ENCODE measurements at regions not wholly inside any gene's neighbourhood (a gene's known extent, or its start where the extent isn't known, plus 50 kb on each side); places are given as distances from the start of the nearest gene placed in this dataset.
A peak's percentile ranks its signal among the peaks of the same experiment; 100 is the strongest.

- TF ChIP-seq, protein P1, sequence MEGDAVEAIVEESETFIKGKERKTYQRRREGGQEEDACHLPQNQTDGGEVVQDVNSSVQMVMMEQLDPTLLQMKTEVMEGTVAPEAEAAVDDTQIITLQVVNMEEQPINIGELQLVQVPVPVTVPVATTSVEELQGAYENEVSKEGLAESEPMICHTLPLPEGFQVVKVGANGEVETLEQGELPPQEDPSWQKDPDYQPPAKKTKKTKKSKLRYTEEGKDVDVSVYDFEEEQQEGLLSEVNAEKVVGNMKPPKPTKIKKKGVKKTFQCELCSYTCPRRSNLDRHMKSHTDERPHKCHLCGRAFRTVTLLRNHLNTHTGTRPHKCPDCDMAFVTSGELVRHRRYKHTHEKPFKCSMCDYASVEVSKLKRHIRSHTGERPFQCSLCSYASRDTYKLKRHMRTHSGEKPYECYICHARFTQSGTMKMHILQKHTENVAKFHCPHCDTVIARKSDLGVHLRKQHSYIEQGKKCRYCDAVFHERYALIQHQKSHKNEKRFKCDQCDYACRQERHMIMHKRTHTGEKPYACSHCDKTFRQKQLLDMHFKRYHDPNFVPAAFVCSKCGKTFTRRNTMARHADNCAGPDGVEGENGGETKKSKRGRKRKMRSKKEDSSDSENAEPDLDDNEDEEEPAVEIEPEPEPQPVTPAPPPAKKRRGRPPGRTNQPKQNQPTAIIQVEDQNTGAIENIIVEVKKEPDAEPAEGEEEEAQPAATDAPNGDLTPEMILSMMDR (conservative IDR thresholded peaks at IDR 0.05; ENCODE audit: low read depth, low read length) = no peak
Measured at GRCh38 chr6:156719720-156720563, 57.2 kb upstream of the ARID1B start (continued).

GRCh38 chr6:156719395-156719719 lies 57.8 kb upstream of the ARID1B start:
- ChIA-PET POLR2A (ENCODE audit: unreplicated experiment) (no interaction called here), CTCF (no interaction called here)
- no peaks in the 10 kb centered on the region for H3K9me3 ChIP-seq (ENCODE audit: control insufficient read depth, insufficient read depth, low read length)
- H2AK5ac ChIP-seq (ENCODE audit: low read depth, low read length) = peak overlapping the region; percentile 23; the same call in 1 of the 2 replicates
- TF ChIP-seq FOS (IDR thresholded peaks at IDR 0.05; ENCODE audit: low read depth, low read length) (no peak), ELK1 (IDR thresholded peaks at IDR 0.05; ENCODE audit: borderline replicate concordance, low read depth, low read length) (no peak), MAFK (IDR thresholded peaks at IDR 0.05; ENCODE audit: low read depth, low read length) (no peak), POLR2A (IDR thresholded peaks at IDR 0.05; ENCODE audit: low read depth, low read length) (no peak)
- TF ChIP-seq, protein P2, sequence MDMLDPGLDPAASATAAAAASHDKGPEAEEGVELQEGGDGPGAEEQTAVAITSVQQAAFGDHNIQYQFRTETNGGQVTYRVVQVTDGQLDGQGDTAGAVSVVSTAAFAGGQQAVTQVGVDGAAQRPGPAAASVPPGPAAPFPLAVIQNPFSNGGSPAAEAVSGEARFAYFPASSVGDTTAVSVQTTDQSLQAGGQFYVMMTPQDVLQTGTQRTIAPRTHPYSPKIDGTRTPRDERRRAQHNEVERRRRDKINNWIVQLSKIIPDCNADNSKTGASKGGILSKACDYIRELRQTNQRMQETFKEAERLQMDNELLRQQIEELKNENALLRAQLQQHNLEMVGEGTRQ (IDR thresholded peaks at IDR 0.05; ENCODE audit: low read depth, low read length) = no peak
- TF ChIP-seq, protein P1 (conservative IDR thresholded peaks at IDR 0.05; ENCODE audit: low read depth, low read length) = no peak
- peak overlapping the region; percentile 44 for H2BK120ac ChIP-seq (ENCODE audit: low read depth, low read length)
- peak overlapping the region; percentile 67 for H3K4ac ChIP-seq (ENCODE audit: low read depth, low read length)
- peaks cover 8% of the 10 kb centered on the region for H3K4me1 ChIP-seq (ENCODE audit: control insufficient read depth, insufficient read depth, low read length)
- DNase-seq = no peak
- in situ Hi-C loops (cut with MboI; ENCODE audit: low sequenced_read_pairs) (no loop called here), dilution Hi-C loops (cut with HindIII; ENCODE audit: low sequenced_read_pairs, unreplicated experiment) (no loop called here), intact Hi-C loops (cut with micrococcal nuclease) (no loop called here)
- H4K5ac ChIP-seq (ENCODE audit: low read depth, low read length) = peak overlapping the region; percentile 19
- H3K4me3 ChIP-seq (ENCODE audit: insufficient read depth, low read depth, low read length) = no peak overlapping the region
- no peaks in the 10 kb centered on the region for H3K79me1 ChIP-seq (ENCODE audit: low read depth in 1 of 2, low read length in 2 of 2)
- H3K27me3 ChIP-seq (ENCODE audit: control insufficient read depth, insufficient read depth, low read length) = no peaks in the 10 kb centered on the region; the same call in 1 of the 2 replicates
- H4K20me1 ChIP-seq (ENCODE audit: insufficient read depth, low read length) = no peaks in the 10 kb centered on the region
- H3K9ac ChIP-seq (ENCODE audit: low read depth, low read length) = no peak overlapping the region
- peak overlapping the region; percentile 1 for H2BK5ac ChIP-seq (ENCODE audit: low read depth, low read length, poor library complexity, severe bottlenecking)
- H2AK9ac ChIP-seq (replicated peaks; ENCODE audit: low read depth, low read length, poor library complexity) = no peak overlapping the region
- peak overlapping the region; percentile 27 to 80; a peak in 3 of 4 replicates for H4K8ac ChIP-seq (ENCODE audit: low read depth in 2 of 2, low read length in 2 of 2)
- peak overlapping the region; percentile 17; the same call in 1 of the 2 replicates for H3K14ac ChIP-seq (replicated peaks; ENCODE audit: low read depth, low read length)
- H3K27ac ChIP-seq (ENCODE audit: insufficient read depth, low read length) = no peak overlapping the region
- peak overlapping the region; percentile 16 for H3K56ac ChIP-seq (ENCODE audit: extremely low read depth, insufficient read depth, low read length)
- H3K23ac ChIP-seq (ENCODE audit: low read depth, low read length) = peak overlapping the region; percentile 48; the same call in 1 of the 2 replicates
- peak overlapping the region; percentile 10 for H3K18ac ChIP-seq (ENCODE audit: low read depth, low read length)
- BruUV-seq (replicated peaks) = no TSS peak
- peak overlapping the region; percentile 48 for H3K4me2 ChIP-seq (ENCODE audit: low read depth, low read length)
- H2AFZ ChIP-seq (replicated peaks; ENCODE audit: low read length, poor library complexity) = peak overlapping the region; percentile 87
- 96% methylated on average over 4 of the region's 13 CpGs; no CpG with 5 or more reads in 1 of the 2 experiments for WGBS, 2 experiments (ENCODE audit: extremely low coverage in 2 of 2, insufficient read length in 1 of 2)
- H4K91ac ChIP-seq (ENCODE audit: insufficient read depth, low read depth, low read length) = peak overlapping the region; percentile 62; the same call in 1 of the 2 replicates
- peak; percentile 2; the same call in 1 of the 2 replicates for ATAC-seq (ENCODE audit: low read depth)
- H3K9me1 ChIP-seq (ENCODE audit: insufficient read depth, low read length) = peaks cover 2% of the 10 kb centered on the region; the same call in 1 of the 2 replicates
- H3K36me3 ChIP-seq (ENCODE audit: control insufficient read depth, insufficient read depth, low read length) = no peaks in the 10 kb centered on the region
- peak overlapping the region; percentile 33 for H2BK20ac ChIP-seq (ENCODE audit: low read depth, low read length)
- peak overlapping the region; percentile 49; the same call in 1 of the 3 replicates for H2BK15ac ChIP-seq (ENCODE audit: low read depth, low read length)
